Amniotic stem cell (primary cell): ENCODE measurements at regions not wholly inside any gene's neighbourhood (a gene's known extent, or its start where the extent isn't known, plus 50 kb on each side); places are given as distances from the start of the nearest gene placed in this dataset.

Source experiments
- DNase-seq: peaks from one replicate; lab custom pipeline; 2025; lab: John Stamatoyannopoulos, UW

DNA sequence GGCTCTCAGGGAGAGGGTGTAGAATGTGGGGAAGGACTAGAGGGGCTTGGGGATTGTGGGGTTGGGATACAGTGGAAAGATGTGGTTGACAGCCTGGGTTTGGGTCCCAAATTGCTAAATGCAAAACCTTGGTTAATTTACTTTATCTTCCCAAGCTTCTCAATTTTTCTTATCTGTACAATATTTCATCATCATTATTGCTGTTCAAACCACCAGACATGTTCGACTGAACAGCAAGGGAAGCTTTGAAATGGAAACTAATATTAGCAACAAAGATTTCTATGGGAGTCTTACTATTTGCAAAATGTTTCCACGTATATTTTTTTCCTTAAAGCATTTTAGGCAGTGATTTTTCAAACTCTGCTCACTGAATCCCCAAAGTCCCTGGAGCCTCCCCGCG is 67.0 kb upstream of the KAZN start:
- no peak for DNase-seq

DNA sequence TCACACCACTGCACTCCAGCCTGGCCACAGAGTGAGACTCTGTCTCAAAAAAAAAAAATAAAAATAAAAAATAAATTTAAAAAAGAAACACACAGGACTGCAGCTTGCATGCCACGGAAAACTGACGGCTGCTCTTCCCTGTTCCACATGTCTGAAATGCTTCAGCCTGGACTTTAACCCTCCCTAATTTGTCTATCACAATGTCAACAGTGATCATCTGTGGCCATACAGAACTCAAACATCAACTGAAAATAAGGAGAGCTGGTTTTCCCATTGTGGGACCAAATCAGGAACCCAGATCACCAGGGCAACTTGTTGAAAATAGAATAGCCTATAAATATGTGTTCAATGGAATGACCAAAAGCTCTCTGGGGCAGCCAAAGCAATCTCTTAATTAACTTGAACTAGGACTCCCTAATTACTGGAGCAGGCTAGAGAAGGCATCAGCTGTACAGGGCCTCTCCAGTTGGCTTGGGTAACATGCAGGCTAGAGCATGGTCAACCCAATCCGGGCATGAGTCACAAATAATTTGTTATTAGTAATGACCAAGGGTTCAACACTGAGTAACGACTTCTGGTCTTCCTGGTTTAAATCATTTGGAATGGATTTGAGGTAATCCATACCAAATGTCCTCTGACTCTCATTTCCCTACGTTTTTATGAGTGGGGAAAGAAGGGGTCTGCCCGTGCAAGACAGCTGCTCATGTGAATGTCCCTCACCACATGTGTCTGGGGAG is 62.7 kb upstream of the KAZN start:
- no peak for DNase-seq

DNA sequence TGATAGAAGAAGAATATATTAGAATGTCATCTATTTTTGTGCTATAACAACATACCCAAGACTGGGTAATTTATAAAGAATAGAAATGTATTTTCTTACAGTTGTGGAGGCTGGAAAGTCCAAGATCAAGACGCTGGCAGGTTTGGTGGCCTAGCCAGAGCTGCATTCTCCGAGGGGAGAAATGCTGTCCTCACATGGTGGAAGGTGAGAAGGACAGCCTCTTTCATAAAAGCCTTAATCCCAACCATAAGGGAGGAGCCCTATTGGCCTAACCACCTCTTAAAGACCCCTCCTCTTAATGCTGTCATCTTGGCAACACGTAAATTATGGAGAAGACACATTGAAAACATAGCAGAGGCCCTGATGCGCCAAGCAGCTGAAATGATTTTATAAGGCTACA is 60.1 kb upstream of the KAZN start:
- DNase-seq: no peak

DNA sequence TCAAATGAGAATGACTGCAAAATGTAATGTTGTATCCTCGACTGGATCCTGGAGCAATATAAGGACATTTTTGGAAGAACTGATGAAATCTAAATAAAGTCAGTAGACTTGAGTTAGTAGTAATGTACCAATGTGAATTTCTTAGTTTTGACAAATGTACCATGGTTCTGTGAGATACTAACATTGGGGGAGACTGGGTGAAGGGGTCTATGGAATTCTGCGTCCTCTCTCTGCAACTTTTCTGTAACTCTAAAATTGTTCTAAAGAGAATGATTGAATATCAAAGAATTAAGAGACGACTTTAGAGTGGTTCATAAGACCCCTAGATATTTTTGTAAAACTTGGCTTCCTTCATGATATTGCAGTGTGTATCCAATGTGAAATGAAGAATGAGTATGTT is 59.2 kb upstream of the KAZN start:
- no peak for DNase-seq

DNA sequence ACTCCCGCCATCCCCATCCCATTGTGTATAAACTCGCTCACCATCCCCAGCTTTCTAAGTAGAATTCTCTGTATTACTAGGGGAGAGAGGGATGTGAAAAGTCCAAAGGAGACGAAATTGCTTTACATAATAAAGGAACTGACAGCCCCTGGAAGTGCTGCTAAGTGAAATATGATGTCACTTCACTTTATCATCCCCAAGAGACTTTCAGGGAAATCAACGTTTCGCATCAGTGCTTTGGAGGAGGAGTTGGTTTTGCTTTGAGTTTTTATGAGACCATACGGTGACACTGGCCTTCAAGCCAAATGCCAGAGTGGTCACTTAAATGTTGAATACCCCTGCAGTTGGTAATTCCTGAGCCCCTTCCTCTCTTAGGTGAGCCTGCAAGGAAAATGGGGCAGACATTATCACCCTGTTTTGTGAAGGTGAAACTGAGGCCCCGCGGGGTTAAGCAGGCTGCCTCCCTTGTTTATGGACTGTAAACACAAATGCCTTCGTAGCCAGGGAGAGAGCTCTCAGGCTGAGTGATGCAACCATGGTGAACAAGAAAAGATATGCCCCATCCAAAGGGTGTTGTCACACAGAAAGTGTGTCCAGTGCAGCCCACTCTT is 58.4 kb upstream of the KAZN start:
- DNase-seq: no peak

DNA sequence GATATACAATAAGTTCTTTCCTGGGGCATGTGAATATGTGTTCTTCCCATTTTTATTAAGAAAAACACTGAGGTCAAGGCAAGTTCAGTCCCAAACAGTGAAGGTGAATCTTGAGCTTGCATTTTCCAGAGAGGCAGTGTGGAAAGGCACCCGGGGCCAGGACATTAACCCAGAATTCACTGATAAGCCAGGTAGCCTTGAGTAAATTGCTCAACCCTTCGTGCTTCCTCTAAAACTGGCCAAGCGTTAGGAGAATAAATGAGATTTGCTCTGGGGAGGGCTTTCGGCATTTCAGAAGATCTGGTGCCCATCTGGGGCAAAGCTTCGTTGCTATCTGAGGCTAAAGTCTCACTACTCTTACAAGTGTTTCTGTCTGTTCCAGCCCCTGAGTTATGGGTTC is 57.1 kb upstream of the KAZN start:
- DNase-seq: no peak

DNA sequence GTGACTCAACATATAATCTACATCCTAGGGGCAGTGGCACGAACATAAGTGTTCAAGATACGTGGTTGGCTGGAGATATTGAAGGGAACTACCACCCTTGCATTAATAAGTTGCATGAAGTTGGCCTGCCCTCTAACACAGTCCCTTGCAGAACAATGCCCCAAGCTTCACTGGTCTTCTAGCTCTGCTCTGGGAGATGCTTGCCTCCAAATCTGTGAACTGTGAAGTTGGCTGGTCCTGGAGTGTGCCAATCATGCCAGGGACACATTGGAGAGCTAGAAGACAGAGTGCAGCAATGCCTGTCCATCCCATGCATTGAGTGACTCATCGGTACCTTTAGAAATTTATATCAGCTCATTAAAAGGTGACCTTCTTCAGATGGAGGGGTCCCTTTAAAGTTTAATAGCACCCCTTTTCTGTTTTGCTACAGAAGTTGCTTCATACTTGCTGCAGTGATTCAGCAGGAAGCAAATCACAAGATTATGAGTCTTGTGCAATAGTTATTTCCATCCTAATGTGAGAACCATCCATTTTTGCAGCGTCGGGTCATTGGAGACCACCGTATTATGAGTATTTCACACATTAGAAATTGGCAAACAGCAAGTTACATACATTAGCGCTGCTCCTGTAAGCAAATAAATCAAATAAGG is 55.2 kb upstream of the KAZN start:
- DNase-seq: no peak

DNA sequence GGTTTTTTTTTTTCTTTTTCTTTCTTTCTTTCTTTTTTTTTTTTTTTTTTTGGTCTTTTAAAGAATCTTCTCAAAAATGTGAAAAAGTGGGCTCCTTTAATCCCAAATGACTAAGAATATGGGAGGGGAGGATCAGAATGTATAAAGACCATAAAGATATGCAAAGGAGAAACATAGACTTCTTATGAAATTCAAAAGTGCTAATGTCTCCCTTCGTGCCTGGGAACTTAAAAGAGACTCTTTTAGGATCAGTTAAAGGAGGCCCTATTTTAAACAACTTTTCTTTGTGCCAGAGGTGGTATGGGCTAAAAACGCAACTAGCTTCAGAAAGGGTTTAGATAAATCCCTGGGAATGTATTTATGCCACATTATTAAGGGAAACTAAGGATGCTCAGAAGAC is 54.2 kb upstream of the KAZN start:
- DNase-seq: no peak

DNA sequence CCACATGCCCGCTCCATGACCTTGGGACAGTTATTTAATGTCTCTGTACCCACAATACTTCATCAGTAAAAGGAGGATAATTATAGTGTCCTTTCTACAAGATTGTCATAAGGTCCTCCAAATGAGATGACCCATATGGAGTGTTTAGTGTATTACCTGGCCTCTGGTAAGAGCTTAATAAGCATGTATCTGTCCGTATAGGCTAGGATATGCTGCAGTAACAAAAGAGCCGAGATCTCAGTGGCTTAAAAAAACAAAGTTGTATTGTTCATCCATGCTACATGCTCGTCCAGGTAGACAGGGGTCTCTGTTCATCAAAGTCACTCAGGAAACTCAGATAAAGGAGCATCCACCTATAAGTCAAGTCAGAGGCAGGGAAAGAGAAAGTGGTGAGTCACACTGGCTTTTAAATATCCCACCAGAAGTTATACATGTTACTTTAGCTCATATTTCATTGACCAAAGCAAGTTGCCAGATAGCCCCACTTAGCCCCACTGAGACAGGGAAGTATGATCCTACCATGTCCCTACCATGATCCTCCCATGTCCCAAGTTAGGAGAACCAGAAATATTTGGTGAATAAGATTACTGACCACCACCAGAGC is 53.0 kb upstream of the KAZN start:
- DNase-seq: no peak

DNA sequence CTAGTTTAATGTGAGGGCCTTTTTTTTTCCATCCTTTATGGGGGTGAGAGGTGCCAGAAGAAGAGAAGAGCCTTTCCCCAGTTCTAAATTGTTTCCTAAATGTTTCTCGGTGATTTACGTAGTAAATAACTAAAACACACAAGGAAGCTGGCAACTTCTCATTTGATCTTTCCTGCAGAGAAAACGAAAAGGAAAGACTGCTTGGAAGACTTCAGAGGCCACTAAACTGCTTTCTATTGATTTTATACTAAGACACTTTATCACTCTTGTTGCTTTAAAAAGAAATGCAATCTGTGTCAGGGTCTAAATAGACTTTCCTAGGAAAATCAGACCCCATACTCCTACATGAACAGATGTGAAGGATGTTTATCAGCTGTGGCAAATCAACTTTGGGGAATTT is 52.1 kb upstream of the KAZN start:
- no peak for DNase-seq
